IPS-15b (cell line): ENCODE measurements at regions not wholly inside any gene's neighbourhood (a gene's known extent, or its start where the extent isn't known, plus 50 kb on each side); places are given as distances from the start of the nearest gene placed in this dataset.

Experiments
- H3K27me3 ChIP-seq: one replicate; pipeline ENCODE4 v1.6.1; 2013; ENCODE audit warnings: low read length; ENCODE audit not compliant: control insufficient read depth, insufficient read depth
- H3K36me3 ChIP-seq: one replicate; pipeline ENCODE4 v1.6.1; 2013; ENCODE audit warnings: low read length; ENCODE audit not compliant: control insufficient read depth, insufficient read depth
- H3K4me1 ChIP-seq: one replicate; pipeline ENCODE4 v1.6.1; 2013; ENCODE audit warnings: mild to moderate bottlenecking, low read length; ENCODE audit not compliant: control insufficient read depth, insufficient read depth
- H3K4me3 ChIP-seq: one replicate; pipeline ENCODE4 v1.5.1; 2013; ENCODE audit warnings: low read depth, low read length
- H3K9ac ChIP-seq: one replicate; pipeline ENCODE4 v1.6.1; 2013; ENCODE audit warnings: low read depth, mild to moderate bottlenecking, low read length
- H3K9me3 ChIP-seq: one replicate; pipeline ENCODE4 v1.6.1; 2013; ENCODE audit warnings: mild to moderate bottlenecking, low read length; ENCODE audit not compliant: control insufficient read depth, insufficient read depth

- Histone ChIP-seq H3K9me3 (no peaks in the 10 kb centered on the region), H3K4me1 (no peaks in the 10 kb centered on the region), H3K4me3 (peak overlapping the region; percentile 37), H3K27me3 (peaks cover 18% of the 10 kb centered on the region), H3K9ac (no peak overlapping the region), H3K36me3 (no peaks in the 10 kb centered on the region)
These were observed 100.7 kb downstream of the IER5 start for GRCh38 chr1:181189245-181189644.

- Histone ChIP-seq H3K4me3 (peak overlapping the region; percentile 37), H3K27me3 (peaks cover 18% of the 10 kb centered on the region), H3K4me1 (no peaks in the 10 kb centered on the region), H3K9ac (no peak overlapping the region), H3K36me3 (no peaks in the 10 kb centered on the region), H3K9me3 (no peaks in the 10 kb centered on the region)
These were observed 101.3 kb downstream of the IER5 start for GRCh38 chr1:181189691-181190363.

- no peaks in the 10 kb centered on the region for H3K36me3 ChIP-seq
- peak overlapping the region; percentile 37 for H3K4me3 ChIP-seq
- no peaks in the 10 kb centered on the region for H3K4me1 ChIP-seq
- H3K27me3 ChIP-seq, result peaks cover 18% of the 10 kb centered on the region
- H3K9ac ChIP-seq, result no peak overlapping the region
- H3K9me3 ChIP-seq, result no peaks in the 10 kb centered on the region
These were observed 102.0 kb downstream of the IER5 start for GRCh38 chr1:181190364-181191035.

- Histone ChIP-seq H3K9ac (no peak overlapping the region), H3K36me3 (no peaks in the 10 kb centered on the region), H3K4me3 (no peak overlapping the region), H3K4me1 (no peaks in the 10 kb centered on the region), H3K9me3 (no peaks in the 10 kb centered on the region), H3K27me3 (peaks cover 18% of the 10 kb centered on the region)
These were observed 103.1 kb downstream of the IER5 start for GRCh38 chr1:181191494-181192040.

GRCh38 chr1:181192316-181192715 is 103.8 kb downstream of the IER5 start:
- Histone ChIP-seq H3K36me3 (no peaks in the 10 kb centered on the region), H3K4me3 (no peak overlapping the region), H3K27me3 (peaks cover 18% of the 10 kb centered on the region), H3K4me1 (no peaks in the 10 kb centered on the region), H3K9ac (no peak overlapping the region), H3K9me3 (no peaks in the 10 kb centered on the region)

GRCh38 chr1:181202986-181203555 is 114.6 kb downstream of the IER5 start:
- Histone ChIP-seq H3K9ac (no peak overlapping the region), H3K4me3 (no peak overlapping the region), H3K36me3 (no peaks in the 10 kb centered on the region), H3K27me3 (no peaks in the 10 kb centered on the region), H3K4me1 (peaks cover 9% of the 10 kb centered on the region), H3K9me3 (no peaks in the 10 kb centered on the region)

GRCh38 chr1:181204530-181204929 is 116.0 kb downstream of the IER5 start:
- Histone ChIP-seq H3K9ac (no peak overlapping the region), H3K4me1 (peaks cover 9% of the 10 kb centered on the region), H3K27me3 (no peaks in the 10 kb centered on the region), H3K9me3 (no peaks in the 10 kb centered on the region), H3K36me3 (no peaks in the 10 kb centered on the region), H3K4me3 (no peak overlapping the region)

- H3K9ac ChIP-seq, result no peak overlapping the region
These were observed 117.4 kb downstream of the IER5 start for GRCh38 chr1:181205901-181206300.

GRCh38 chr1:181206513-181206912 is 118.0 kb downstream of the IER5 start:
- H3K27me3 ChIP-seq, result no peaks in the 10 kb centered on the region
- no peak overlapping the region for H3K4me3 ChIP-seq
- H3K36me3 ChIP-seq, result no peaks in the 10 kb centered on the region
- H3K4me1 ChIP-seq, result peaks cover 9% of the 10 kb centered on the region
- H3K9ac ChIP-seq, result no peak overlapping the region
- no peaks in the 10 kb centered on the region for H3K9me3 ChIP-seq

More at GRCh38 chr1:181205901-181206300, 117.4 kb downstream of the IER5 start:
- no peaks in the 10 kb centered on the region for H3K27me3 ChIP-seq
- H3K4me1 ChIP-seq, result peaks cover 9% of the 10 kb centered on the region
- no peak overlapping the region for H3K4me3 ChIP-seq
- no peaks in the 10 kb centered on the region for H3K36me3 ChIP-seq
- H3K9me3 ChIP-seq, result no peaks in the 10 kb centered on the region

- no peak overlapping the region for H3K9ac ChIP-seq
- H3K36me3 ChIP-seq, result no peaks in the 10 kb centered on the region
- H3K4me3 ChIP-seq, result no peak overlapping the region
- no peaks in the 10 kb centered on the region for H3K9me3 ChIP-seq
- H3K4me1 ChIP-seq, result peaks cover 9% of the 10 kb centered on the region
- H3K27me3 ChIP-seq, result no peaks in the 10 kb centered on the region
These were observed 118.7 kb downstream of the IER5 start for GRCh38 chr1:181206979-181207790.

GRCh38 chr1:181208083-181208482 is 119.6 kb downstream of the IER5 start:
- Histone ChIP-seq H3K9me3 (no peaks in the 10 kb centered on the region), H3K4me3 (no peak overlapping the region), H3K36me3 (no peaks in the 10 kb centered on the region), H3K4me1 (peaks cover 9% of the 10 kb centered on the region), H3K27me3 (no peaks in the 10 kb centered on the region), H3K9ac (no peak overlapping the region)
